Endothelial cell of umbilical vein (primary cell): ENCODE measurements at regions not wholly inside any gene's neighbourhood (a gene's known extent, or its start where the extent isn't known, plus 50 kb on each side); places are given as distances from the start of the nearest gene placed in this dataset.

Experiments used
- BruUV-seq: library from RNA; stranded (reverse); fragments of 400-500 nt; replicated peaks from 2 replicates; lab custom pipeline; 2021; lab: Mats Ljungman, UMichigan
- CTCF ChIA-PET: fragments of 300-600, 350-600 bp; sonication (Branson Sonifier 250); formaldehyde crosslinking; loops from one replicate; lab custom pipeline; 2021; ENCODE audit warnings: antibody characterized with exemption, inconsistent platforms; lab: Charles Lee
- POLR2A ChIA-PET: fragments of 300-600, 350-600 bp; sonication (Branson Sonifier 250); formaldehyde crosslinking; loops from one replicate; lab custom pipeline; 2021; ENCODE audit warnings: antibody characterized with exemption, inconsistent platforms; lab: Charles Lee
- DNase-seq: peaks from one replicate; pipeline ENCODE4 v3.0.0-alpha.2; 2011; ENCODE audit warnings: low read depth, low spot score
- FAIRE-seq: peaks from 2 replicates; lab custom pipeline; 2011; peaks lifted over from hg19 to GRCh38; lab: Jason Lieb, UNC
- H2AFZ ChIP-seq: 2 replicates; pipeline ENCODE4 v1.6.0; 2012; ENCODE audit warnings: low read depth, low read length, control low read depth, inconsistent platforms
- H3K27ac ChIP-seq: 2 replicates; pipeline ENCODE4 v1.5.1; 2011; ENCODE audit warnings: low read depth, mild to moderate bottlenecking, control low read depth, low read length, moderate library complexity; ENCODE audit not compliant: insufficient read depth
- H3K27me3 ChIP-seq, 2 experiments: 2 replicates each; pipeline versions ENCODE4 v1.6.0 to v1.6.1; 2011; ENCODE audit warnings: low read length in 2 of 2, mixed read lengths in 1 of 2; ENCODE audit not compliant: control insufficient read depth in 2 of 2, insufficient read depth in 2 of 2
- H3K36me3 ChIP-seq, 2 experiments: 2 replicates in 1 of 2; 3 replicates in 1 of 2; pipeline ENCODE4 v1.5.1; 2011; ENCODE audit warnings: low read length in 2 of 2, mild to moderate bottlenecking in 1 of 2, moderate library complexity in 1 of 2; ENCODE audit not compliant: control insufficient read depth in 2 of 2, insufficient read depth in 2 of 2; ENCODE audit errors: extremely low read depth in 1 of 2
- H3K4me1 ChIP-seq: 3 replicates; pipeline ENCODE4 v1.5.1; 2011; ENCODE audit warnings: mild to moderate bottlenecking, low read length; ENCODE audit not compliant: control insufficient read depth, insufficient read depth; ENCODE audit errors: extremely low read depth
- H3K4me2 ChIP-seq: 2 replicates; pipeline ENCODE4 v1.6.1; 2011; ENCODE audit warnings: low read length, control low read depth, mixed read lengths; ENCODE audit not compliant: insufficient read depth
- H3K4me3 ChIP-seq, 3 experiments: fragments of 200-600 bp in 1 of 3; sonication (generic), shearing (Covaris generic) in 1 of 3; replicated peaks in 1 of 3; 2 replicates each; pipeline ENCODE4 v1.5.1; 2011 to 2016; ENCODE audit warnings: control low read depth in 3 of 3, low read length in 3 of 3, mild to moderate bottlenecking in 2 of 3, inconsistent platforms in 1 of 3, low read depth in 1 of 3, moderate library complexity in 1 of 3; ENCODE audit not compliant: insufficient read depth in 1 of 3
- H3K79me2 ChIP-seq: 2 replicates; pipeline ENCODE4 v1.6.0; 2012; ENCODE audit warnings: low read length, inconsistent platforms; ENCODE audit not compliant: control insufficient read depth, insufficient read depth
- H3K9ac ChIP-seq: replicated peaks from 2 replicates; pipeline ENCODE3; 2011; ENCODE audit warnings: low read length, control low read depth; ENCODE audit not compliant: insufficient read depth; ENCODE audit errors: extremely low read depth
- H3K9me1 ChIP-seq: replicated peaks from 3 replicates; pipeline ENCODE4 v1.6.0; 2011; ENCODE audit warnings: mild to moderate bottlenecking, low read length; ENCODE audit not compliant: control insufficient read depth, insufficient read depth; ENCODE audit errors: extremely low read depth
- H3K9me3 ChIP-seq: replicated peaks from 2 replicates; pipeline ENCODE4 v1.5.1; 2012; ENCODE audit warnings: low read length, inconsistent platforms; ENCODE audit not compliant: control insufficient read depth, insufficient read depth
- H4K20me1 ChIP-seq: replicated peaks from 2 replicates; pipeline ENCODE3; 2011; ENCODE audit warnings: mild to moderate bottlenecking, low read length; ENCODE audit not compliant: control insufficient read depth, insufficient read depth; ENCODE audit errors: extremely low read depth
- CTCF ChIP-seq, 2 donors: IDR thresholded peaks; 1 replicate in 1 of 2; 2 replicates in 1 of 2; pipeline ENCODE4 v1.5.1; 2011; ENCODE audit warnings: low read length in 2 of 2, mild to moderate bottlenecking in 2 of 2, moderate library complexity in 2 of 2, control low read depth in 1 of 2, inconsistent platforms in 1 of 2, low read depth in 1 of 2; ENCODE audit not compliant: insufficient read depth in 1 of 2; ENCODE audit errors: extremely low read depth in 1 of 2
- EZH2 ChIP-seq: IDR thresholded peaks from 2 replicates; pipeline ENCODE4 v1.6.1; 2012; ENCODE audit warnings: borderline replicate concordance, low read depth, mild to moderate bottlenecking, moderate library complexity, low read length, inconsistent platforms; ENCODE audit not compliant: severe bottlenecking
- FOS ChIP-seq: IDR thresholded peaks from 2 replicates; pipeline ENCODE4 v1.6.1; 2011; ENCODE audit warnings: mild to moderate bottlenecking, low read length, moderate library complexity, borderline replicate concordance; ENCODE audit not compliant: insufficient read depth
- GATA2 ChIP-seq: IDR thresholded peaks from 2 replicates; pipeline ENCODE4 v1.7.0; 2011; ENCODE audit warnings: low read depth, mild to moderate bottlenecking, moderate library complexity, mixed read lengths, low read length; ENCODE audit not compliant: insufficient read length, insufficient read depth
- JUN ChIP-seq: IDR thresholded peaks from 2 replicates; pipeline ENCODE4 v1.6.1; 2011; ENCODE audit warnings: borderline replicate concordance, low read depth; ENCODE audit not compliant: insufficient read length, insufficient read depth
- MYC ChIP-seq: IDR thresholded peaks from one replicate; pipeline ENCODE4 v1.6.1; 2011; ENCODE audit warnings: mild to moderate bottlenecking, low read depth, low read length
- POLR2A ChIP-seq: IDR thresholded peaks from 2 replicates; pipeline ENCODE4 v1.6.1; 2012; ENCODE audit warnings: low read depth, mild to moderate bottlenecking, control low read depth, low read length
- POLR2AphosphoS5 ChIP-seq: IDR thresholded peaks from 2 replicates; pipeline ENCODE4 v1.6.1; 2012; ENCODE audit warnings: low read depth, mild to moderate bottlenecking, control low read depth, low read length, moderate library complexity; ENCODE audit not compliant: insufficient read depth
- dilution Hi-C: fragments of 300-500 bp; cut with MboI; formaldehyde crosslinking; loops from one replicate; pipeline ENCODE4 v1.15.0; 2019; ENCODE audit warnings: low sequenced_read_pairs; ENCODE audit not compliant: extremely low pct_ligation_motif_present
- intact Hi-C: fragments of 100-400 bp; cut with micrococcal nuclease; formaldehyde crosslinking; loops from one replicate; pipeline ENCODE4 v1.10.0; 2022
- TF ChIP-seq, protein P1 (sequence below): IDR thresholded peaks from 2 replicates; pipeline ENCODE4 v1.6.1; 2011; ENCODE audit not compliant: insufficient read depth, insufficient read length

- FAIRE-seq = no peak
- Histone ChIP-seq H3K4me2 (no peak overlapping the region), H3K9me3 (peaks cover 3% of the 10 kb centered on the region), H2AFZ (no peak overlapping the region), H3K4me1 (no peaks in the 10 kb centered on the region), H3K36me3 (no peaks in the 10 kb centered on the region), H3K4me3 (no peak overlapping the region), H4K20me1 (no peaks in the 10 kb centered on the region), H3K9ac (no peak overlapping the region), H3K9me1 (no peaks in the 10 kb centered on the region), H3K27ac (no peak overlapping the region), H3K79me2 (no peaks in the 10 kb centered on the region), H3K27me3 (no peaks in the 10 kb centered on the region)
- ChIA-PET POLR2A (no interaction called here), CTCF (no interaction called here)
- TF ChIP-seq EZH2 = no peak
- TF ChIP-seq POLR2A = no peak
- TF ChIP-seq POLR2AphosphoS5 = no peak
- TF ChIP-seq GATA2 = no peak
- TF ChIP-seq, protein P1, sequence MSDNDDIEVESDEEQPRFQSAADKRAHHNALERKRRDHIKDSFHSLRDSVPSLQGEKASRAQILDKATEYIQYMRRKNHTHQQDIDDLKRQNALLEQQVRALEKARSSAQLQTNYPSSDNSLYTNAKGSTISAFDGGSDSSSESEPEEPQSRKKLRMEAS = no peak
- no peak for TF ChIP-seq FOS
- TF ChIP-seq CTCF (IDR thresholded peaks at IDR 0.05; ENCODE audit: extremely low read depth in 1 of 2, insufficient read depth in 1 of 2, low read depth in 1 of 2, low read length in 2 of 2) = no peak
- TF ChIP-seq MYC = no peak
- no peak for TF ChIP-seq JUN
- DNase-seq = no peak
- dilution Hi-C loops (no loop called here), intact Hi-C loops (no loop called here)
- BruUV-seq = no TSS peak
These were observed 252.2 kb upstream of the MTNR1B start for GRCh38 chr11:92717240-92717639.
